ENCODE measurements at regions not wholly inside any gene's neighbourhood (a gene's known extent, or its start where the extent isn't known, plus 50 kb on each side); places are given as distances from the start of the nearest gene placed in this dataset.

- DNase-seq (ENCODE audit: low read depth, low spot score) (no peak), ATAC-seq (no peak)
- TF ChIP-seq POLR2AphosphoS5 (IDR thresholded peaks at IDR 0.05; ENCODE audit: low read depth, low read length) = no peak
- H3K36me3 ChIP-seq (ENCODE audit: control insufficient read depth, insufficient read depth, low read length) = no peaks in the 10 kb centered on the region
- intact Hi-C loops (cut with micrococcal nuclease; ENCODE audit: unreplicated experiment) (no loop called here), in situ Hi-C loops (cut with HindIII; ENCODE audit: low pct_unique_long_range_greater_than_20kb, low sequenced_read_pairs) (no loop called here)
- H3K27me3 ChIP-seq (ENCODE audit: control insufficient read depth, insufficient read depth, low read length) = no peaks in the 10 kb centered on the region
- H3K27ac ChIP-seq (ENCODE audit: low read length) = no peak overlapping the region
- H3K9me3 ChIP-seq (ENCODE audit: control insufficient read depth, insufficient read depth, low read depth, low read length) = no peaks in the 10 kb centered on the region
- H3K4me3 ChIP-seq (ENCODE audit: low read depth in 2 of 2, low read length in 2 of 2) = no peak overlapping the region
- ChIA-PET POLR2A (no interaction called here), CTCF (no interaction called here)
- H3K4me1 ChIP-seq (ENCODE audit: control insufficient read depth, insufficient read depth, low read length) = no peaks in the 10 kb centered on the region
- no TSS peak for BruUV-seq (replicated peaks)
Measured at GRCh38 chr3:174700736-174701135, 158.4 kb upstream of the NAALADL2 start.

- DNase-seq (ENCODE audit: low read depth, low spot score) = no peak
- no peaks in the 10 kb centered on the region for H3K9me3 ChIP-seq (ENCODE audit: control insufficient read depth, insufficient read depth, low read depth, low read length)
- ChIA-PET POLR2A (no interaction called here), CTCF (no interaction called here)
- BruUV-seq (replicated peaks) = no TSS peak
- H3K36me3 ChIP-seq (ENCODE audit: control insufficient read depth, insufficient read depth, low read length) = no peaks in the 10 kb centered on the region
- no peak for ATAC-seq
- H3K27ac ChIP-seq (ENCODE audit: low read length) = no peak overlapping the region
- intact Hi-C loops (cut with micrococcal nuclease; ENCODE audit: unreplicated experiment) (no loop called here), in situ Hi-C loops (cut with HindIII; ENCODE audit: low pct_unique_long_range_greater_than_20kb, low sequenced_read_pairs) (no loop called here)
- no peak for TF ChIP-seq POLR2AphosphoS5 (IDR thresholded peaks at IDR 0.05; ENCODE audit: low read depth, low read length)
- no peak for TF ChIP-seq TCF7L2 (IDR thresholded peaks at IDR 0.05; ENCODE audit: low read depth, low read length)
- no peak for TF ChIP-seq SIN3A (IDR thresholded peaks at IDR 0.05; ENCODE audit: borderline replicate concordance, insufficient read depth, low read depth, low read length)
- TF ChIP-seq CTCF (IDR thresholded peaks at IDR 0.05) = no peak
- TF ChIP-seq REST (IDR thresholded peaks at IDR 0.05; ENCODE audit: insufficient read depth in 1 of 2, low read depth in 2 of 2, low read length in 1 of 2) = no peak
- no peak overlapping the region for H3K4me3 ChIP-seq (ENCODE audit: low read depth in 2 of 2, low read length in 2 of 2)
- no peaks in the 10 kb centered on the region for H3K27me3 ChIP-seq (ENCODE audit: control insufficient read depth, insufficient read depth, low read length)
- no peaks in the 10 kb centered on the region for H3K4me1 ChIP-seq (ENCODE audit: control insufficient read depth, insufficient read depth, low read length)
Measured at GRCh38 chr3:174710612-174711011, 148.5 kb upstream of the NAALADL2 start.

- H3K4me1 ChIP-seq (ENCODE audit: control insufficient read depth, insufficient read depth, low read length) = no peaks in the 10 kb centered on the region
- no peaks in the 10 kb centered on the region for H3K27me3 ChIP-seq (ENCODE audit: control insufficient read depth, insufficient read depth, low read length)
- intact Hi-C loops (cut with micrococcal nuclease; ENCODE audit: unreplicated experiment) (no loop called here), in situ Hi-C loops (cut with HindIII; ENCODE audit: low pct_unique_long_range_greater_than_20kb, low sequenced_read_pairs) (no loop called here)
- H3K9me3 ChIP-seq (ENCODE audit: control insufficient read depth, insufficient read depth, low read depth, low read length) = no peaks in the 10 kb centered on the region
- no peak for TF ChIP-seq TCF7L2 (IDR thresholded peaks at IDR 0.05; ENCODE audit: low read depth, low read length)
- TF ChIP-seq REST (IDR thresholded peaks at IDR 0.05; ENCODE audit: insufficient read depth in 1 of 2, low read depth in 2 of 2, low read length in 1 of 2) = no peak
- ATAC-seq (no peak), DNase-seq (ENCODE audit: low read depth, low spot score) (no peak)
- BruUV-seq (replicated peaks) = no TSS peak
- H3K36me3 ChIP-seq (ENCODE audit: control insufficient read depth, insufficient read depth, low read length) = no peaks in the 10 kb centered on the region
- H3K27ac ChIP-seq (ENCODE audit: low read length) = no peak overlapping the region
- no peak overlapping the region for H3K4me3 ChIP-seq (ENCODE audit: low read depth in 2 of 2, low read length in 2 of 2)
- ChIA-PET POLR2A (no interaction called here), CTCF (no interaction called here)
Measured at GRCh38 chr3:174715386-174715785, 143.7 kb upstream of the NAALADL2 start.
